Spinal cord (tissue), 9 donors: ENCODE measurements at regions not wholly inside any gene's neighbourhood (a gene's known extent, or its start where the extent isn't known, plus 50 kb on each side); places are given as distances from the start of the nearest gene placed in this dataset.
A peak's percentile ranks its signal among the peaks of the same experiment; 100 is the strongest.

ENCODE experiments used
- DNase-seq, 6 donors: peaks; one replicate each; pipeline versions ENCODE4 v3.0.0 to v3.0.0-alpha.2; 2013 to 2015; ENCODE audit warnings: low spot score in 6 of 6, low read depth in 4 of 6
- H3K27ac ChIP-seq: one replicate; pipeline ENCODE4 v1.5.1; 2013; ENCODE audit warnings: low read depth, low read length, control low read depth
- H3K27me3 ChIP-seq: one replicate; pipeline ENCODE4 v1.6.1; 2013; ENCODE audit warnings: low read length; ENCODE audit not compliant: control insufficient read depth, insufficient read depth
- H3K36me3 ChIP-seq: one replicate; pipeline ENCODE4 v1.6.1; 2013; ENCODE audit warnings: low read length; ENCODE audit not compliant: control insufficient read depth, insufficient read depth
- H3K4me1 ChIP-seq: one replicate; pipeline ENCODE4 v1.6.1; 2013; ENCODE audit warnings: low read length; ENCODE audit not compliant: control insufficient read depth, insufficient read depth
- H3K4me3 ChIP-seq: one replicate; pipeline ENCODE4 v1.5.1; 2013; ENCODE audit warnings: low read depth, low read length, control low read depth
- H3K9me3 ChIP-seq: one replicate; pipeline ENCODE4 v1.6.1; 2013; ENCODE audit warnings: low read length; ENCODE audit not compliant: control insufficient read depth, insufficient read depth
- WGBS: methylation state at CpG from one replicate; pipeline ENCODE4 v1.1.5; 2013; ENCODE audit warnings: missing lambda C conversion rate; ENCODE audit not compliant: insufficient coverage; 5-methylcytosine and 5-hydroxymethylcytosine counted together
- donor health status: healthy.

- WGBS: 92% methylated on average over 2 of the region's 3 CpGs
- no peaks in the 10 kb centered on the region for H3K4me1 ChIP-seq
- H3K9me3 ChIP-seq: no peaks in the 10 kb centered on the region
- H3K4me3 ChIP-seq: no peak overlapping the region
- H3K27ac ChIP-seq: no peak overlapping the region
- no peaks in the 10 kb centered on the region for H3K36me3 ChIP-seq
- DNase-seq: no peak
- no peaks in the 10 kb centered on the region for H3K27me3 ChIP-seq
Measured at GRCh38 chr9:18327121-18327520, 146.8 kb upstream of the ADAMTSL1 start.

- Histone ChIP-seq H3K27me3 (no peaks in the 10 kb centered on the region), H3K27ac (no peak overlapping the region), H3K4me3 (no peak overlapping the region), H3K9me3 (no peaks in the 10 kb centered on the region), H3K36me3 (no peaks in the 10 kb centered on the region), H3K4me1 (no peaks in the 10 kb centered on the region)
- peak in 1 of 6 donors; percentile 30 for DNase-seq
- 57% methylated on average over 2 of the region's 4 CpGs for WGBS
Measured at GRCh38 chr9:18330401-18331309, 143.3 kb upstream of the ADAMTSL1 start.

GRCh38 chr9:18331310-18331684, 142.7 kb upstream of the ADAMTSL1 start:
- Histone ChIP-seq H3K27ac (no peak overlapping the region), H3K36me3 (no peaks in the 10 kb centered on the region), H3K4me3 (no peak overlapping the region), H3K27me3 (no peaks in the 10 kb centered on the region), H3K9me3 (no peaks in the 10 kb centered on the region), H3K4me1 (no peaks in the 10 kb centered on the region)
- DNase-seq: peak in 1 of 6 donors; percentile 68

GRCh38 chr9:18331808-18332209, 142.1 kb upstream of the ADAMTSL1 start:
- Histone ChIP-seq H3K4me1 (no peaks in the 10 kb centered on the region), H3K27ac (no peak overlapping the region), H3K9me3 (no peaks in the 10 kb centered on the region), H3K36me3 (no peaks in the 10 kb centered on the region), H3K27me3 (no peaks in the 10 kb centered on the region), H3K4me3 (no peak overlapping the region)
- peak in 1 of 6 donors; percentile 24 for DNase-seq
- WGBS: no CpG with 5 or more reads among the region's 1 CpG

- H3K27ac ChIP-seq: no peak overlapping the region
- no CpG with 5 or more reads among the region's 2 CpGs for WGBS
- H3K27me3 ChIP-seq: no peaks in the 10 kb centered on the region
- no peaks in the 10 kb centered on the region for H3K36me3 ChIP-seq
- DNase-seq: no peak
- no peaks in the 10 kb centered on the region for H3K9me3 ChIP-seq
- H3K4me3 ChIP-seq: no peak overlapping the region
- H3K4me1 ChIP-seq: no peaks in the 10 kb centered on the region
Measured at GRCh38 chr9:18333157-18333556, 140.8 kb upstream of the ADAMTSL1 start.

GRCh38 chr9:18335825-18336224, 138.1 kb upstream of the ADAMTSL1 start:
- no peaks in the 10 kb centered on the region for H3K27me3 ChIP-seq
- DNase-seq: no peak
- H3K36me3 ChIP-seq: no peaks in the 10 kb centered on the region
- no peak overlapping the region for H3K4me3 ChIP-seq
- no CpG with 5 or more reads among the region's 1 CpG for WGBS
- no peaks in the 10 kb centered on the region for H3K9me3 ChIP-seq
- no peak overlapping the region for H3K27ac ChIP-seq
- no peaks in the 10 kb centered on the region for H3K4me1 ChIP-seq

- no peak overlapping the region for H3K27ac ChIP-seq
- no peaks in the 10 kb centered on the region for H3K27me3 ChIP-seq
- H3K36me3 ChIP-seq: no peaks in the 10 kb centered on the region
- WGBS: 93% methylated on average over 2 of the region's 4 CpGs
- no peaks in the 10 kb centered on the region for H3K9me3 ChIP-seq
- DNase-seq: no peak
- no peak overlapping the region for H3K4me3 ChIP-seq
- no peaks in the 10 kb centered on the region for H3K4me1 ChIP-seq
Measured at GRCh38 chr9:18338042-18338441, 135.9 kb upstream of the ADAMTSL1 start.

GRCh38 chr9:18343784-18344183, 130.2 kb upstream of the ADAMTSL1 start:
- Histone ChIP-seq H3K9me3 (no peaks in the 10 kb centered on the region), H3K4me1 (no peaks in the 10 kb centered on the region), H3K36me3 (no peaks in the 10 kb centered on the region), H3K27ac (no peak overlapping the region), H3K4me3 (no peak overlapping the region), H3K27me3 (no peaks in the 10 kb centered on the region)
- 100% methylated on average over 1 of the region's 2 CpGs for WGBS
- DNase-seq: no peak

- H3K27me3 ChIP-seq: no peaks in the 10 kb centered on the region
- H3K27ac ChIP-seq: no peak overlapping the region
- H3K36me3 ChIP-seq: no peaks in the 10 kb centered on the region
- 93% methylated on average over 2 of the region's 3 CpGs for WGBS
- H3K9me3 ChIP-seq: no peaks in the 10 kb centered on the region
- no peak overlapping the region for H3K4me3 ChIP-seq
- H3K4me1 ChIP-seq: peaks cover 4% of the 10 kb centered on the region
- DNase-seq: peak in 1 of 6 donors; percentile 33
Measured at GRCh38 chr9:18346745-18347144, 127.2 kb upstream of the ADAMTSL1 start.

GRCh38 chr9:18347386-18348082, 126.4 kb upstream of the ADAMTSL1 start:
- H3K27ac ChIP-seq: peak overlapping the region; percentile 1
- H3K36me3 ChIP-seq: no peaks in the 10 kb centered on the region
- H3K9me3 ChIP-seq: no peaks in the 10 kb centered on the region
- whole genome bisulfite sequencing: 53% methylated on average over 1 of the region's 2 CpGs
- H3K4me3 ChIP-seq: no peak overlapping the region
- peak in 5 of 6 donors; percentile 26 to 81 (median 38) for DNase-seq
- peaks cover 4% of the 10 kb centered on the region for H3K4me1 ChIP-seq
- no peaks in the 10 kb centered on the region for H3K27me3 ChIP-seq
